Trophoblast cell (in vitro differentiated cells and primary cell): ENCODE measurements at regions not wholly inside any gene's neighbourhood (a gene's known extent, or its start where the extent isn't known, plus 50 kb on each side); places are given as distances from the start of the nearest gene placed in this dataset.
A peak's percentile ranks its signal among the peaks of the same experiment; 100 is the strongest.

Experiments used
- DNase-seq, 2 donors: peaks; one replicate each; pipeline ENCODE4 v3.0.0-alpha.2; 2016
- H2AFZ ChIP-seq: 2 replicates; pipeline ENCODE4 v1.6.1; 2013; ENCODE audit warnings: low read length, moderate library complexity, mild to moderate bottlenecking; ENCODE audit not compliant: insufficient read depth, poor library complexity
- H2AK5ac ChIP-seq: 2 replicates; pipeline ENCODE4 v1.6.1; 2013; ENCODE audit warnings: mild to moderate bottlenecking, low read length
- H2BK120ac ChIP-seq: 2 replicates; pipeline ENCODE4 v1.6.1; 2013; ENCODE audit warnings: low read length, mild to moderate bottlenecking, moderate library complexity; ENCODE audit not compliant: insufficient read depth, poor library complexity
- H2BK12ac ChIP-seq: 2 replicates; pipeline ENCODE4 v1.6.1; 2013; ENCODE audit warnings: mild to moderate bottlenecking, low read length, moderate library complexity
- H2BK5ac ChIP-seq: 2 replicates; pipeline ENCODE4 v1.6.1; 2013; ENCODE audit warnings: low read length, low read depth, moderate library complexity, mild to moderate bottlenecking; ENCODE audit not compliant: poor library complexity
- H3K14ac ChIP-seq: 2 replicates; pipeline ENCODE4 v1.6.1; 2013; ENCODE audit warnings: mild to moderate bottlenecking, low read length
- H3K18ac ChIP-seq: 2 replicates; pipeline ENCODE4 v1.6.1; 2013; ENCODE audit warnings: mild to moderate bottlenecking, low read length
- H3K23ac ChIP-seq: 2 replicates; pipeline ENCODE4 v1.6.1; 2013; ENCODE audit warnings: low read length
- H3K27ac ChIP-seq: 2 replicates; pipeline ENCODE4 v1.5.1; 2013; ENCODE audit warnings: low read depth, mild to moderate bottlenecking, inconsistent platforms, low read length, moderate library complexity
- H3K27me3 ChIP-seq: 2 replicates; pipeline ENCODE4 v1.6.1; 2013; ENCODE audit warnings: inconsistent platforms, mild to moderate bottlenecking, low read length, moderate library complexity; ENCODE audit not compliant: insufficient read depth
- H3K36me3 ChIP-seq, 2 experiments: 1 replicate in 1 of 2; 2 replicates in 1 of 2; pipeline ENCODE4 v1.6.1; 2013; ENCODE audit warnings: low read length in 2 of 2, mild to moderate bottlenecking in 2 of 2, moderate library complexity in 1 of 2; ENCODE audit not compliant: insufficient read depth in 2 of 2, control insufficient read depth in 1 of 2
- H3K4ac ChIP-seq: 2 replicates; pipeline ENCODE4 v1.6.1; 2013; ENCODE audit warnings: low read depth, mild to moderate bottlenecking, low read length, moderate library complexity
- H3K4me1 ChIP-seq, 2 experiments: 1 replicate in 1 of 2; 2 replicates in 1 of 2; pipeline ENCODE4 v1.6.1; 2013; ENCODE audit warnings: low read length in 2 of 2, mild to moderate bottlenecking in 2 of 2, moderate library complexity in 1 of 2; ENCODE audit not compliant: insufficient read depth in 2 of 2, control insufficient read depth in 1 of 2
- H3K4me2 ChIP-seq: 2 replicates; pipeline ENCODE4 v1.6.1; 2013; ENCODE audit warnings: inconsistent platforms, mild to moderate bottlenecking, low read length, moderate library complexity
- H3K4me3 ChIP-seq: 2 replicates; pipeline ENCODE4 v1.5.1; 2013; ENCODE audit warnings: mild to moderate bottlenecking, low read depth, low read length, inconsistent platforms
- H3K79me1 ChIP-seq: one replicate; pipeline ENCODE4 v1.6.1; 2013; ENCODE audit warnings: low read length
- H3K79me2 ChIP-seq: 2 replicates; pipeline ENCODE4 v1.6.1; 2013; ENCODE audit warnings: low read length, mild to moderate bottlenecking; ENCODE audit not compliant: control insufficient read depth, insufficient read depth, poor library complexity
- H3K9ac ChIP-seq: 2 replicates; pipeline ENCODE4 v1.6.1; 2013; ENCODE audit warnings: mild to moderate bottlenecking, low read length
- H3K9me3 ChIP-seq: 2 replicates; pipeline ENCODE4 v1.6.1; 2013; ENCODE audit warnings: low read depth, mild to moderate bottlenecking, control low read depth, inconsistent platforms, low read length; ENCODE audit not compliant: insufficient read depth
- H4K12ac ChIP-seq: 2 replicates; pipeline ENCODE4 v1.6.1; 2013; ENCODE audit warnings: low read depth, mild to moderate bottlenecking, low read length, moderate library complexity
- H4K8ac ChIP-seq: 2 replicates; pipeline ENCODE4 v1.6.1; 2013; ENCODE audit warnings: low read depth, mild to moderate bottlenecking, low read length, moderate library complexity
- H4K91ac ChIP-seq: one replicate; pipeline ENCODE4 v1.6.1; 2013; ENCODE audit warnings: low read depth, mild to moderate bottlenecking, low read length, moderate library complexity
- WGBS: extraction: QIAGEN DNeasy Blood & Tissue Kit; methylation state at CpG from one replicate; pipeline ENCODE4 v1.1.7; 2013; ENCODE audit warnings: missing lambda C conversion rate; ENCODE audit not compliant: insufficient read length, insufficient coverage; ENCODE audit errors: extremely low coverage; 5-methylcytosine and 5-hydroxymethylcytosine counted together

DNA sequence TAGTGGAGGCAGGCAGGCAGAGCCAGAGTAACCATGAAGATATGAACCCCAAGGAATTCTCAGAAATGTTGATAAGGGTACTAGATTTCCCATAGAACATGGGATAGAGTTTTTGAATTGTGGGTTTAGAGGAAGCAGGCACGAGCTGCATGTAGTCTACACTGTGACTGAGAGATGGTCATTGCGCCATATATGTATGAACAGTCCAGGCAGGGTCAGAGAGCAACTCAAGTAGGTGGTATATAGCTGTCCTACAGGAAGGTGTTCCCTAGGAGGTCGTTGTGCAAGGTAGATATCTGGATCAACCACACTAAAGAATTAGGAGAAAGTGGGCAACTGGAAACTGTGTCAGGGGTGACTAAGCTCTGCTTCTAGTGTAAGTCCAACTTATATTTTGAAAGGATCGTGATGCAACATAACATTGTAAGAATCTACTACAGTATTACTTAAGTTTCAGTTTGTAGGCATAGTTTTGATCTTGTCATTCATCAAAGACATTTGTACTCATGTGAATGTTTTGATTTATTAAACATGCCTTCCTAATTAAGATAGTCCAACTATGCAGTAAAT, 94.6 kb downstream of the HPGD start:
- Histone ChIP-seq H2BK5ac (no peak overlapping the region), H2AK5ac (no peak overlapping the region), H2BK120ac (no peak overlapping the region), H3K36me3 (no peaks in the 10 kb centered on the region), H3K23ac (no peak overlapping the region), H3K4ac (no peak overlapping the region), H2BK12ac (no peak overlapping the region), H3K27me3 (no peaks in the 10 kb centered on the region), H3K27ac (no peak overlapping the region), H4K91ac (no peak overlapping the region), H3K4me1 (peaks cover 0 to 2% of the 10 kb centered on the region in 2 experiments), H3K4me2 (no peak overlapping the region), H3K18ac (no peak overlapping the region), H4K12ac (no peak overlapping the region), H3K14ac (no peak overlapping the region), H3K9ac (no peak overlapping the region), H4K8ac (no peak overlapping the region), H3K79me2 (no peaks in the 10 kb centered on the region), H2AFZ (no peak overlapping the region), H3K79me1 (no peaks in the 10 kb centered on the region), H3K4me3 (no peak overlapping the region), H3K9me3 (no peaks in the 10 kb centered on the region)
- no CpG with 5 or more reads among the region's 4 CpGs for WGBS
- DNase-seq, result peak; percentile 40 to 77

DNA sequence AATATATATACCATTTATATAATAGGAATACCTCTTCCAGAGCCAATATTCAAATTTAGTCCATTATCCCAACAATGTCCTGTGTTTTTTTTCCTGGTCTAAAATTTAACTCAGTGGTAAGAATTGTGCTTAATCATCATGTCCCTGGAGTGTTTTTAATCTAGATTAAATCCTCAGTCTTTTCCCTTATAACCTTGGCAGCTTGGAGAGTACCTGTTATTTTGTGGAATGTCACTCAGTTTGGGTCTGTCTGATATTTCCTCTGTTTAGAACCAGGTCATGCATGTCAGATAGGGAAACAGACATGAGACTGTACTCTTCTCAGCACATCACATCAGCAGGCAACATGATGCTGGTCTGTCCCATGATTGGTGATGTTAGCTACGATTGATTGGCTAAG, 96.6 kb downstream of the HPGD start:
- Histone ChIP-seq H3K9me3 (no peaks in the 10 kb centered on the region), H4K12ac (no peak overlapping the region), H3K4me1 (peaks cover 0 to 2% of the 10 kb centered on the region in 2 experiments), H3K9ac (no peak overlapping the region), H3K79me2 (no peaks in the 10 kb centered on the region), H3K36me3 (no peaks in the 10 kb centered on the region), H4K91ac (no peak overlapping the region), H3K23ac (no peak overlapping the region), H3K4me2 (no peak overlapping the region), H4K8ac (no peak overlapping the region), H2BK5ac (no peak overlapping the region), H3K4me3 (no peak overlapping the region), H3K14ac (no peak overlapping the region), H2AFZ (no peak overlapping the region), H3K79me1 (no peaks in the 10 kb centered on the region), H2BK120ac (no peak overlapping the region), H3K27ac (no peak overlapping the region), H3K4ac (no peak overlapping the region), H2AK5ac (no peak overlapping the region), H2BK12ac (no peak overlapping the region), H3K27me3 (no peaks in the 10 kb centered on the region), H3K18ac (no peak overlapping the region)
- no CpG with 5 or more reads among the region's 1 CpG for WGBS
- no peak for DNase-seq

DNA sequence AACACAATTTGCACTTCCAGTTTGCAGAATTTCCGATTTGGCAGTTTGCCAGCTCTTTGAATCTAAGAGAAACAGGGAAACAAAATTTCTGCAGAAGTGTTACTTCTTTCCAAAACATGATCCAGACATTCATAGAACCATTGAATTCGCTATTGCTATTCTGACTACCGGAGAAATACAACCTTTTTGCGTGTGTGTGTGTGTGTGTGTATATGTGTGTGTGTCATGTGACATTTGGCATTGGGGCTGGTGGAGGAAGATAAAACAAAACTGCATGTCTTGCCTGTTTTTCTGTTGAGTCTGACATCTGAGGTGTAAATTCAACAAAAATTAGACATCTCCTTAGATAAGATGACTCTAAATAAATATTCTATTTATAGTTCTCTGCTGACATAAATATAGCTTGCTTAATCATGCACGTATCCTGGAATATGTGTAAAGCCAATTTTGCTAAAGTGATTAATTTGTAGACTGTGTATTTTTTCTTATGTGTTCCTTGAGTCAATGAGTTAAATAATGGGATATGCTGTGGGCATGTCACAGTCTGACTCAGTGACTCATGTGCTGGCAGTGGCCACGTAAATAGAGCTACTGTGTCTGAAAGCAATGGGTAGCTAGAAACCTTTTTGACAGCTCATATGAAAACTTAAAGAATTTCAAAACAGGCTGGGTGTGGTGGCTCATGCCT, 98.9 kb downstream of the HPGD start:
- no peak overlapping the region for H3K18ac ChIP-seq
- no peak overlapping the region for H3K27ac ChIP-seq
- no peaks in the 10 kb centered on the region for H3K79me1 ChIP-seq
- no peak overlapping the region for H2AK5ac ChIP-seq
- no peak overlapping the region for H2AFZ ChIP-seq
- no CpG with 5 or more reads among the region's 6 CpGs for WGBS
- no peak overlapping the region for H4K8ac ChIP-seq
- H3K9me3 ChIP-seq, result no peaks in the 10 kb centered on the region
- no peak overlapping the region for H3K4ac ChIP-seq
- H2BK12ac ChIP-seq, result no peak overlapping the region
- H3K9ac ChIP-seq, result no peak overlapping the region
- H3K23ac ChIP-seq, result no peak overlapping the region
- no peak overlapping the region for H3K4me3 ChIP-seq
- no peaks in the 10 kb centered on the region for H3K36me3 ChIP-seq
- DNase-seq, result peak; percentile 79 to 84
- no peaks in the 10 kb centered on the region for H3K27me3 ChIP-seq
- H4K12ac ChIP-seq, result no peak overlapping the region
- H3K79me2 ChIP-seq, result no peaks in the 10 kb centered on the region
- no peak overlapping the region for H3K14ac ChIP-seq
- peak overlapping the region; percentile 56 for H2BK5ac ChIP-seq
- H2BK120ac ChIP-seq, result no peak overlapping the region
- no peak overlapping the region for H3K4me2 ChIP-seq
- H3K4me1 ChIP-seq, result peaks cover 0 to 4% of the 10 kb centered on the region in 2 experiments
- no peak overlapping the region for H4K91ac ChIP-seq

DNA sequence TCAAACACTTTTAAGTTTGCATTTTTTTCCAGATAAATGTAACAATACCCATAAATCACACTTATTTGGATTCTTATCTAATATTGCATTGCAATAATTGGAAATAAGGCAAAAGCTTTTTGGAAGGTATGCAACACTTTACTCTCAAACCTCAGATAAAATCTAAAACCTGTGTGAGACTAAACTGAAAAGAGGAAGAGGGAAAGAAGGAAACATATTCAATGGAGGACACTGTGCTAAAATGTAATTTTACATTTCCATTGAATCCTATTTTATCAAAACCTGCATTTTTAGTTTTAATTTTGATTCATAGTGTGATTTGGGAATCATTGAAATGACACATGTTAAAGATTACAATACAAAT, 99.4 kb downstream of the HPGD start:
- Histone ChIP-seq H2AFZ (no peak overlapping the region), H3K4ac (no peak overlapping the region), H3K4me1 (peaks cover 0 to 4% of the 10 kb centered on the region in 2 experiments), H3K4me3 (no peak overlapping the region), H2BK120ac (no peak overlapping the region), H2AK5ac (no peak overlapping the region), H3K9me3 (no peaks in the 10 kb centered on the region), H4K8ac (no peak overlapping the region), H3K79me2 (no peaks in the 10 kb centered on the region), H3K27me3 (no peaks in the 10 kb centered on the region), H2BK5ac (no peak overlapping the region), H3K18ac (no peak overlapping the region), H4K12ac (no peak overlapping the region), H3K9ac (no peak overlapping the region), H3K23ac (no peak overlapping the region), H4K91ac (no peak overlapping the region), H3K79me1 (no peaks in the 10 kb centered on the region), H3K4me2 (no peak overlapping the region), H3K14ac (no peak overlapping the region), H3K36me3 (no peaks in the 10 kb centered on the region), H2BK12ac (no peak overlapping the region), H3K27ac (no peak overlapping the region)
- no peak for DNase-seq
